K562 (cell line): ENCODE measurements at regions not wholly inside any gene's neighbourhood (a gene's known extent, or its start where the extent isn't known, plus 50 kb on each side); places are given as distances from the start of the nearest gene placed in this dataset.

Source experiments
- ATAC-seq: fragments of 200-7000 bp; cut with Tn5 transposase; 3 replicates; pipeline ENCODE4 v1.9.1; 2020; ENCODE audit warnings: moderate library complexity
- BruUV-seq: library from RNA; stranded (reverse); fragments of 400-500 nt; replicated peaks from 2 replicates; lab custom pipeline; 2021; lab: Mats Ljungman, UMichigan
- CTCF ChIA-PET: fragments of 300-600 bp; formaldehyde crosslinking; extraction: SDS; loops from one replicate; lab custom pipeline; 2021; ENCODE audit warnings: low intra/inter-chr PET ratio; lab: Yijun Ruan, JAX
- POLR2A ChIA-PET: fragments of 300-600, 350-650 bp; sonication (Branson Sonifier 250); formaldehyde crosslinking; extraction: SDS; loops from one replicate; lab custom pipeline; 2021; ENCODE audit warnings: antibody characterized with exemption, inconsistent platforms; lab: Yijun Ruan, JAX
- DNase-seq, 4 experiments: peaks; one replicate each; pipeline versions ENCODE4 v3.0.0 to v3.0.0-alpha.2; 2011 to 2018; ENCODE audit warnings: low spot score in 3 of 4, mixed read lengths in 3 of 4; ENCODE audit errors: extremely low read depth in 1 of 4
- FAIRE-seq: peaks from 2 replicates; lab custom pipeline; 2011; peaks lifted over from hg19 to GRCh38; lab: Jason Lieb, UNC
- H2AFZ ChIP-seq: 2 replicates; pipeline ENCODE4 v1.6.0; 2011; ENCODE audit warnings: low read depth, low read length, control low read depth, inconsistent platforms
- H3K27ac ChIP-seq: fragments of 200-600 bp; 3 replicates; pipeline ENCODE4 v1.8.0; 2011; ENCODE audit warnings: low read depth, mild to moderate bottlenecking, control low read depth, inconsistent platforms, low read length, moderate library complexity, mixed read lengths; ENCODE audit errors: extremely low read depth
- H3K27me3 ChIP-seq, 2 experiments: fragments of 300-600 bp in 1 of 2; 2 replicates in 1 of 2; 3 replicates in 1 of 2; pipeline versions ENCODE4 v1.6.0 to v1.8.0; 2011; ENCODE audit warnings: inconsistent platforms in 2 of 2, low read length in 2 of 2, mild to moderate bottlenecking in 1 of 2, mixed read lengths in 1 of 2, moderate library complexity in 1 of 2; ENCODE audit not compliant: control insufficient read depth in 2 of 2, insufficient read depth in 2 of 2
- H3K36me3 ChIP-seq: fragments of 300-600 bp; 3 replicates; pipeline ENCODE4 v1.8.0; 2011; ENCODE audit warnings: mild to moderate bottlenecking, low read length, inconsistent platforms; ENCODE audit not compliant: control insufficient read depth, insufficient read depth
- H3K4me1 ChIP-seq, 2 experiments: fragments of 200-600 bp in 1 of 2; replicated peaks in 1 of 2; 2 replicates in 1 of 2; 3 replicates in 1 of 2; pipeline versions ENCODE4 v1.5.1 to v1.8.0; 2011; ENCODE audit warnings: inconsistent platforms in 2 of 2, low read length in 2 of 2, mild to moderate bottlenecking in 1 of 2, mixed read lengths in 1 of 2, moderate library complexity in 1 of 2; ENCODE audit not compliant: control insufficient read depth in 2 of 2, insufficient read depth in 2 of 2
- H3K4me2 ChIP-seq: 2 replicates; pipeline ENCODE4 v1.6.1; 2011; ENCODE audit warnings: low read length, control low read depth, inconsistent platforms, mixed read lengths; ENCODE audit not compliant: insufficient read depth
- H3K4me3 ChIP-seq: fragments of 200-600 bp; sonication (generic), shearing (Covaris generic); 2 replicates; pipeline ENCODE4 v1.5.1; 2016; ENCODE audit warnings: control low read depth, inconsistent platforms
- H3K79me2 ChIP-seq: fragments of 200-600 bp; 3 replicates; pipeline ENCODE4 v1.8.0; 2011; ENCODE audit warnings: low read length, inconsistent platforms; ENCODE audit not compliant: control insufficient read depth, insufficient read depth
- H3K9ac ChIP-seq, 2 experiments: 2 replicates each; pipeline versions ENCODE4 v1.6.0 to v1.6.1; 2011; ENCODE audit warnings: low read depth in 2 of 2, low read length in 2 of 2, control low read depth in 1 of 2, inconsistent platforms in 1 of 2, mild to moderate bottlenecking in 1 of 2, mixed read lengths in 1 of 2; ENCODE audit not compliant: insufficient read depth in 1 of 2
- H3K9me1 ChIP-seq: one replicate; pipeline ENCODE4 v1.6.0; 2011; ENCODE audit warnings: inconsistent platforms, mild to moderate bottlenecking, low read length, moderate library complexity; ENCODE audit not compliant: control insufficient read depth, insufficient read depth
- H3K9me3 ChIP-seq: replicated peaks from 2 replicates; pipeline ENCODE4 v1.5.1; 2011; ENCODE audit warnings: low read depth, low read length, inconsistent platforms; ENCODE audit not compliant: control insufficient read depth, insufficient read depth
- H4K20me1 ChIP-seq: replicated peaks from 2 replicates; pipeline ENCODE4 v1.6.1; 2011; ENCODE audit warnings: low read length, inconsistent platforms, mixed read lengths; ENCODE audit not compliant: control insufficient read depth, insufficient read depth
- BRD4 ChIP-seq: fragments of 200-600 bp; sonication (generic); IDR thresholded peaks from 2 replicates; pipeline ENCODE4 v1.6.1; 2017; ENCODE audit warnings: inconsistent platforms
- MCM2 ChIP-seq: fragments of 450-650 bp; IDR thresholded peaks from 2 replicates; pipeline ENCODE4 v1.6.1; 2017; ENCODE audit warnings: low read depth, mild to moderate bottlenecking
- MXI1 ChIP-seq: IDR thresholded peaks from 2 replicates; pipeline ENCODE4 v1.6.1; 2011; ENCODE audit warnings: low read depth, mild to moderate bottlenecking, improper control_type of control experiment, low read length
- RFX1 ChIP-seq: fragments of 450-650 bp; IDR thresholded peaks from 2 replicates; pipeline ENCODE4 v1.6.1; 2016; ENCODE audit warnings: mild to moderate bottlenecking, moderate library complexity
- SRSF7 ChIP-seq: fragments of 200-400 bp; formaldehyde crosslinking; optimal IDR thresholded peaks from 2 replicates; pipeline ENCODE3; 2017; ENCODE audit warnings: mild to moderate bottlenecking, low read depth, low read length
- TAL1 ChIP-seq: fragments of 450-650 bp; IDR thresholded peaks from 2 replicates; pipeline ENCODE4 v1.6.1; 2016; ENCODE audit warnings: mild to moderate bottlenecking
- THRAP3 ChIP-seq: fragments of 450-650 bp; IDR thresholded peaks from 2 replicates; pipeline ENCODE4 v1.6.1; 2016; ENCODE audit warnings: mild to moderate bottlenecking, inconsistent platforms, borderline replicate concordance
- ZNF347 ChIP-seq: fragments of 450-650 bp; formaldehyde crosslinking; IDR thresholded peaks from 2 replicates; pipeline ENCODE4 v1.4.0; 2020; ENCODE audit warnings: low read depth, mild to moderate bottlenecking, moderate library complexity
- ZNF589 ChIP-seq: fragments of 200-800 bp; sonication (Bioruptor generic); IDR thresholded peaks from 2 replicates; pipeline ENCODE4 v1.6.1; 2016; ENCODE audit warnings: low read depth, missing genetic modification characterization, missing compliant biosample characterization
- ZZZ3 ChIP-seq: fragments of 450-650 bp; IDR thresholded peaks from 2 replicates; pipeline ENCODE4 v1.6.1; 2016; ENCODE audit warnings: antibody characterized with exemption, mild to moderate bottlenecking, moderate library complexity
- WGBS: fragments of 100-300 bp; shearing (Covaris generic); methylation state at CpG from one replicate; pipeline ENCODE4 v1.1.6; 2016; ENCODE audit warnings: low coverage, mixed read lengths; ENCODE audit not compliant: insufficient coverage; ENCODE audit errors: missing lambda C conversion rate; 5-methylcytosine and 5-hydroxymethylcytosine counted together
- in situ Hi-C: fragments of 300-500 bp; cut with MboI; formaldehyde crosslinking; loops from 4 replicates; pipeline ENCODE4 v1.15.0; 2018; ENCODE audit warnings: inconsistent platforms, mixed read lengths
- intact Hi-C: fragments of 100-400 bp; cut with micrococcal nuclease; formaldehyde crosslinking; loops from 2 replicates; pipeline ENCODE4 v1.14.2; 2022
- TF ChIP-seq, protein P1 (sequence below): fragments of 450-650 bp; IDR thresholded peaks from 2 replicates; pipeline ENCODE4 v1.6.1; 2018; ENCODE audit warnings: mild to moderate bottlenecking, low read depth; ENCODE audit not compliant: partially characterized antibody
- TF ChIP-seq, protein P2 (sequence below): fragments of 150-350 bp; conservative IDR thresholded peaks from 2 replicates; pipeline ENCODE4 v1.6.1; 2014; ENCODE audit warnings: low read length

DNA sequence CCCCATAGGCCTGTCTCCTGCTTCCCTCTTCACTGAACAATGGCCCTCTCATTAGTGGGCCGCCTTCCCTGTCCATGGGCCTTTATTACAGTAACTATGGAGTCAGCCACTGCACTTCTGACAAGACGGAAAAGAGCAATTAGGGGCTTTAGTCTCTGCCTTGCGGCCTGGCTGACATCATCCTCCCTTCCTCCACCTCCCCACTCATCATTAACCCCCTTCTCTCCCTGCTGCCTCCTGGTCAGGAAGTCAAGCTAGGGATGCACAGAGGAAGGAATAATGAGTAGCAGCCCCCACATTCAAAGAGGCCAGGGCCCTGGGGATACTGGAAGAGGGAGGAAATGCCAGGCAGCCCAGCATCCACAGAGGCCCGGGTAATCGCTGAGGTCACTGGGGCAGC is 101.6 kb upstream of the PLXNA4 start:
- ChIA-PET CTCF (no interaction called here), POLR2A (no interaction called here)
- no peaks in the 10 kb centered on the region for H3K79me2 ChIP-seq
- H3K27ac ChIP-seq: no peak overlapping the region
- no peaks in the 10 kb centered on the region for H3K4me1 ChIP-seq
- no peak overlapping the region for H3K4me2 ChIP-seq
- H3K27me3 ChIP-seq: peaks cover 10 to 21% of the 10 kb centered on the region in 2 experiments; a peak in 3 of 5 replicates
- BruUV-seq: no TSS peak
- H3K36me3 ChIP-seq: no peaks in the 10 kb centered on the region
- no peak for TF ChIP-seq BRD4
- DNase-seq (no peak), ATAC-seq (no peak), FAIRE-seq (no peak)
- no peak overlapping the region for H2AFZ ChIP-seq
- H4K20me1 ChIP-seq: no peaks in the 10 kb centered on the region
- in situ Hi-C loops: no loop called here
- no peaks in the 10 kb centered on the region; the same call in 1 of the 2 replicates for H3K9me3 ChIP-seq
- H3K4me3 ChIP-seq: no peak overlapping the region
- H3K9ac ChIP-seq: no peak overlapping the region; a peak in 1 of 4 replicates
- intact Hi-C loops: no loop called here
- H3K9me1 ChIP-seq: no peaks in the 10 kb centered on the region
- 0% methylated on average over 5 of the region's 5 CpGs for WGBS

DNA sequence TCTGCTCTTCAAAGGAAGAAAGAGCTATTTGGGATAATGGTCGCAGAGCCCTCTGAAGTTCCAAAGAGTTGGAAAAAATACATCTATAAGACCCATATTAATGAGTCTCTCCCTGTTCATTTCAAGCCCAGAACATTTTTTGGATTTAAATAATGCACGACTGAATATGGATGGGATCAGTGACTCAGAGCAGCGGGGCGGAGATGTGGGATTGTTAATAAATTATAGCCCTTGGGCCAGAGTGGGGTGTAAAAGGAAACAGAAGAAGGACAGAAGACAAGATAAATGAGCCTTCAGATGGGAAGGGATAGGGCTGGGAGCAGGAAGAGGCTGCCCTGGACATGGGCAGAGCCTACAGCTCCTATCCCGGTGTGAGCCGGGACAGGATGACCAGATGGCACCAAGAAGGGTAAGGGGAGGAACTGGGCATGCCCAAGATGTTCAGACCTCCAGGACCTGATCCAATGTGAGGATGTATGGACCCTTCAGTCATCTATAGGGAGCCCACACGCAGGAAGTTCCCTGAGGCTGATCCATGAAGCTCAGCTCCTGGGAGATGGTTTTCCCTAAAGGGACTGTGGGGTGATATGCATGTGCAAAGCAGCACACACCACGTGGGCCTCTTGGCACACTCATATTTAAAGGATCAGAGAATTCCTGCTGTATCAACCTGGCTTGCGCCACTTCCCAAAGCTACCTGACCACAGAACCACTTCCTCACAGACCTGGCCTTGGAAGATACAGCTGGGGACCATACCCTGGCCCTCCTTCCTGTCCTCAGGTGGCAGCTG is 96.1 kb upstream of the PLXNA4 start:
- no peaks in the 10 kb centered on the region for H3K36me3 ChIP-seq
- intact Hi-C loops (no loop called here), in situ Hi-C loops (no loop called here)
- H3K9ac ChIP-seq: no peak overlapping the region
- no TSS peak for BruUV-seq
- H3K9me3 ChIP-seq: no peaks in the 10 kb centered on the region; the same call in 1 of the 2 replicates
- CTCF ChIA-PET: no interaction called here
- no peaks in the 10 kb centered on the region for H4K20me1 ChIP-seq
- 1% methylated on average over 9 of the region's 9 CpGs for WGBS
- H3K27me3 ChIP-seq: peaks cover 0 to 12% of the 10 kb centered on the region in 2 experiments; a peak in 2 of 5 replicates
- ATAC-seq (no peak), FAIRE-seq (peak; percentile 32), DNase-seq (no peak)
- H3K27ac ChIP-seq: no peak overlapping the region
- H2AFZ ChIP-seq: no peak overlapping the region
- no peaks in the 10 kb centered on the region for H3K9me1 ChIP-seq
- POLR2A ChIA-PET: no interaction called here
- no peaks in the 10 kb centered on the region for H3K79me2 ChIP-seq
- TF ChIP-seq MXI1: no peak
- no peak for TF ChIP-seq ZNF589 (CRISPR knock-in tag)
- TF ChIP-seq, protein P1, sequence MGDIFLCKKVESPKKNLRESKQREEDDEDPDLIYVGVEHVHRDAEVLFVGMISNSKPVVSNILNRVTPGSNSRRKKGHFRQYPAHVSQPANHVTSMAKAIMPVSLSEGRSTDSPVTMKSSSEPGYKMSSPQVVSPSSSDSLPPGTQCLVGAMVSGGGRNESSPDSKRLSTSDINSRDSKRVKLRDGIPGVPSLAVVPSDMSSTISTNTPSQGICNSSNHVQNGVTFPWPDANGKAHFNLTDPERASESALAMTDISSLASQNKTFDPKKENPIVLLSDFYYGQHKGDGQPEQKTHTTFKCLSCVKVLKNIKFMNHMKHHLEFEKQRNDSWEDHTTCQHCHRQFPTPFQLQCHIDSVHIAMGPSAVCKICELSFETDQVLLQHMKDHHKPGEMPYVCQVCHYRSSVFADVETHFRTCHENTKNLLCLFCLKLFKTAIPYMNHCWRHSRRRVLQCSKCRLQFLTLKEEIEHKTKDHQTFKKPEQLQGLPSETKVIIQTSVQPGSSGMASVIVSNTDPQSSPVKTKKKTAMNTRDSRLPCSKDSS: no peak
- TF ChIP-seq MCM2: no peak
- TF ChIP-seq ZNF347 (CRISPR knock-in tag): no peak
- no peak for TF ChIP-seq SRSF7
- TF ChIP-seq ZZZ3: no peak
- TF ChIP-seq RFX1: no peak
- TF ChIP-seq, protein P2, sequence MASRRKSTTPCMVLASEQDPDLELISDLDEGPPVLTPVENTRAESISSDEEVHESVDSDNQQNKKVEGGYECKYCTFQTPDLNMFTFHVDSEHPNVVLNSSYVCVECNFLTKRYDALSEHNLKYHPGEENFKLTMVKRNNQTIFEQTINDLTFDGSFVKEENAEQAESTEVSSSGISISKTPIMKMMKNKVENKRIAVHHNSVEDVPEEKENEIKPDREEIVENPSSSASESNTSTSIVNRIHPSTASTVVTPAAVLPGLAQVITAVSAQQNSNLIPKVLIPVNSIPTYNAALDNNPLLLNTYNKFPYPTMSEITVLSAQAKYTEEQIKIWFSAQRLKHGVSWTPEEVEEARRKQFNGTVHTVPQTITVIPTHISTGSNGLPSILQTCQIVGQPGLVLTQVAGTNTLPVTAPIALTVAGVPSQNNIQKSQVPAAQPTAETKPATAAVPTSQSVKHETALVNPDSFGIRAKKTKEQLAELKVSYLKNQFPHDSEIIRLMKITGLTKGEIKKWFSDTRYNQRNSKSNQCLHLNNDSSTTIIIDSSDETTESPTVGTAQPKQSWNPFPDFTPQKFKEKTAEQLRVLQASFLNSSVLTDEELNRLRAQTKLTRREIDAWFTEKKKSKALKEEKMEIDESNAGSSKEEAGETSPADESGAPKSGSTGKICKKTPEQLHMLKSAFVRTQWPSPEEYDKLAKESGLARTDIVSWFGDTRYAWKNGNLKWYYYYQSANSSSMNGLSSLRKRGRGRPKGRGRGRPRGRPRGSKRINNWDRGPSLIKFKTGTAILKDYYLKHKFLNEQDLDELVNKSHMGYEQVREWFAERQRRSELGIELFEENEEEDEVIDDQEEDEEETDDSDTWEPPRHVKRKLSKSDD: no peak
- TF ChIP-seq THRAP3: no peak
- TF ChIP-seq TAL1: no peak
- H3K4me2 ChIP-seq: no peak overlapping the region
- H3K4me1 ChIP-seq: no peaks in the 10 kb centered on the region
- no peak overlapping the region for H3K4me3 ChIP-seq
